HG03354 (cell line): ENCODE measurements at regions not wholly inside any gene's neighbourhood (a gene's known extent, or its start where the extent isn't known, plus 50 kb on each side); places are given as distances from the start of the nearest gene placed in this dataset.
"Not testable (repeated sequence)": the region's sequence is repeated elsewhere in the genome, so short reads cannot be mapped to it uniquely, and the experiment has no call there.

Experiments
- ATAC-seq: cut with Tn5 transposase; IDR thresholded peaks from one replicate; pipeline ENCODE4 v1.9.1; 2021; ENCODE audit warnings: mild to moderate bottlenecking; ENCODE audit not compliant: unreplicated experiment, poor library complexity, severe bottlenecking

- no peak for ATAC-seq
These were observed 462.5 kb downstream of the KLF12 start for GRCh38 chr13:73671732-73672131.

- ATAC-seq: no peak
These were observed 463.2 kb downstream of the KLF12 start for GRCh38 chr13:73671011-73671410.

GRCh38 chr13:73667756-73668155, 466.4 kb downstream of the KLF12 start:
- no peak for ATAC-seq

- ATAC-seq: no peak
These were observed 468.9 kb downstream of the KLF12 start for GRCh38 chr13:73665261-73665660.

GRCh38 chr13:73664851-73665250, 469.4 kb downstream of the KLF12 start:
- ATAC-seq: no peak

GRCh38 chr13:73662833-73663232, 471.4 kb downstream of the KLF12 start:
- no peak for ATAC-seq

GRCh38 chr13:73661687-73662425, 472.3 kb downstream of the KLF12 start:
- ATAC-seq: no peak

- no peak for ATAC-seq
These were observed 473.1 kb downstream of the KLF12 start for GRCh38 chr13:73661066-73661465.

GRCh38 chr13:73658639-73659038, 475.6 kb downstream of the KLF12 start:
- ATAC-seq: no peak

GRCh38 chr13:73657821-73658540, 476.2 kb downstream of the KLF12 start:
- no peak for ATAC-seq

- ATAC-seq: no peak
These were observed 477.3 kb downstream of the KLF12 start for GRCh38 chr13:73656863-73657262.

- ATAC-seq: no peak
These were observed 480.5 kb downstream of the KLF12 start for GRCh38 chr13:73653688-73654087.

- ATAC-seq: no peak
These were observed 486.8 kb downstream of the KLF12 start for GRCh38 chr13:73647417-73647816.

GRCh38 chr13:73640476-73641179, 493.6 kb downstream of the KLF12 start:
- not testable (repeated sequence) for ATAC-seq

- no peak for ATAC-seq
These were observed 498.9 kb downstream of the KLF12 start for GRCh38 chr13:73635166-73635787.

GRCh38 chr13:73633817-73634460, 500.3 kb downstream of the KLF12 start:
- ATAC-seq: no peak

GRCh38 chr13:73631411-73631810, 502.8 kb downstream of the KLF12 start:
- no peak for ATAC-seq

GRCh38 chr13:73625562-73626339, 508.5 kb downstream of the KLF12 start:
- ATAC-seq: no peak

GRCh38 chr13:73623281-73623680, 510.9 kb downstream of the KLF12 start:
- ATAC-seq: no peak
